ENCODE measurements at regions not wholly inside any gene's neighbourhood (a gene's known extent, or its start where the extent isn't known, plus 50 kb on each side); places are given as distances from the start of the nearest gene placed in this dataset.

GRCh38 chr5:174549254-174549653 is 175.1 kb upstream of the MSX2 start:
- 54 to 77% (median 55%) methylated on average over 5 of the region's 5 CpGs for WGBS, 3 donors
- no peaks in the 10 kb centered on the region for H3K27me3 ChIP-seq
- no peaks in the 10 kb centered on the region for H3K4me1 ChIP-seq (ENCODE audit: insufficient read depth)
- no peak overlapping the region for H3K27ac ChIP-seq
- no peaks in the 10 kb centered on the region for H3K9me3 ChIP-seq
- H3K36me3 ChIP-seq: no peaks in the 10 kb centered on the region
- intact Hi-C loops (cut with DNase I): no loop called here
- H3K4me3 ChIP-seq: no peak overlapping the region
- TF ChIP-seq EP300 (IDR thresholded peaks at IDR 0.05) (no peak), POLR2A (IDR thresholded peaks at IDR 0.05) (no peak)
- TF ChIP-seq, protein P1, sequence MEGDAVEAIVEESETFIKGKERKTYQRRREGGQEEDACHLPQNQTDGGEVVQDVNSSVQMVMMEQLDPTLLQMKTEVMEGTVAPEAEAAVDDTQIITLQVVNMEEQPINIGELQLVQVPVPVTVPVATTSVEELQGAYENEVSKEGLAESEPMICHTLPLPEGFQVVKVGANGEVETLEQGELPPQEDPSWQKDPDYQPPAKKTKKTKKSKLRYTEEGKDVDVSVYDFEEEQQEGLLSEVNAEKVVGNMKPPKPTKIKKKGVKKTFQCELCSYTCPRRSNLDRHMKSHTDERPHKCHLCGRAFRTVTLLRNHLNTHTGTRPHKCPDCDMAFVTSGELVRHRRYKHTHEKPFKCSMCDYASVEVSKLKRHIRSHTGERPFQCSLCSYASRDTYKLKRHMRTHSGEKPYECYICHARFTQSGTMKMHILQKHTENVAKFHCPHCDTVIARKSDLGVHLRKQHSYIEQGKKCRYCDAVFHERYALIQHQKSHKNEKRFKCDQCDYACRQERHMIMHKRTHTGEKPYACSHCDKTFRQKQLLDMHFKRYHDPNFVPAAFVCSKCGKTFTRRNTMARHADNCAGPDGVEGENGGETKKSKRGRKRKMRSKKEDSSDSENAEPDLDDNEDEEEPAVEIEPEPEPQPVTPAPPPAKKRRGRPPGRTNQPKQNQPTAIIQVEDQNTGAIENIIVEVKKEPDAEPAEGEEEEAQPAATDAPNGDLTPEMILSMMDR (IDR thresholded peaks at IDR 0.05): no peak
- DNase-seq: no peak

GRCh38 chr5:174550026-174550425 is 174.4 kb upstream of the MSX2 start:
- no peaks in the 10 kb centered on the region for H3K9me3 ChIP-seq
- H3K36me3 ChIP-seq: no peaks in the 10 kb centered on the region
- no peaks in the 10 kb centered on the region for H3K27me3 ChIP-seq
- 67 to 85% (median 77%) methylated on average over 6 of the region's 6 CpGs for WGBS, 3 donors
- intact Hi-C loops (cut with DNase I): no loop called here
- H3K27ac ChIP-seq: no peak overlapping the region
- no peak for TF ChIP-seq EP300 (IDR thresholded peaks at IDR 0.05)
- TF ChIP-seq, protein P1 (IDR thresholded peaks at IDR 0.05): no peak
- H3K4me1 ChIP-seq (ENCODE audit: insufficient read depth): no peaks in the 10 kb centered on the region
- DNase-seq: no peak
- no peak overlapping the region for H3K4me3 ChIP-seq

DNA sequence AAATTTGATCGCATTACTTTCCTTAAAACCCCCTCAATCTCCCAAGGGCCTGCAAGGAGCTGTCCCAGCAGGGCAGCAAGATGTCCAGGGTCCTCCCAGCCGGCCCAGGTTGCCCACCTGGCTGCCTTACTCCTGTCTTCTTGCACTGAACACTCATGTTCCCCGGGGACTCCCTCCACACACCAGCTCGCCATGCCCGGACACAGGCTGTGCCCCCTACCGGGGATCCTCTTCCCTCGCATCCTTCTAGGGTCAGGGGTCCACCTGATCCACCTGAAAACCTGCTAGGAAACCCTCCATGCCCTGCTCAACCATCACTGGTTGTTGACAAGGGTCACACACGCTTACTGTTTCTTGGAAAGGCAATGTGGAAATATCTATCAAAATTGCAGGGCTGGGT is 172.0 kb upstream of the MSX2 start:
- no peak overlapping the region for H3K27ac ChIP-seq
- intact Hi-C loops (cut with DNase I): no loop called here

GRCh38 chr5:174553556-174553955 is 170.8 kb upstream of the MSX2 start:
- Histone ChIP-seq H3K27me3 (no peaks in the 10 kb centered on the region), H3K27ac (no peak overlapping the region), H3K36me3 (no peaks in the 10 kb centered on the region), H3K9me3 (no peaks in the 10 kb centered on the region), H3K4me3 (no peak overlapping the region), H3K4me1 (ENCODE audit: insufficient read depth) (no peaks in the 10 kb centered on the region)
- 74 to 79% (median 77%) methylated on average over 12 of the region's 12 CpGs for WGBS, 3 donors
- intact Hi-C loops (cut with DNase I): no loop called here
- no peak for DNase-seq
- TF ChIP-seq EP300 (IDR thresholded peaks at IDR 0.05) (no peak), POLR2A (IDR thresholded peaks at IDR 0.05) (no peak)
- TF ChIP-seq, protein P1 (IDR thresholded peaks at IDR 0.05): no peak

More for the DNA sequence above, 172.0 kb upstream of the MSX2 start:
- H3K27me3 ChIP-seq: no peaks in the 10 kb centered on the region
- no peaks in the 10 kb centered on the region for H3K4me1 ChIP-seq (ENCODE audit: insufficient read depth)
- no peaks in the 10 kb centered on the region for H3K36me3 ChIP-seq
- H3K9me3 ChIP-seq: no peaks in the 10 kb centered on the region
- TF ChIP-seq EP300 (IDR thresholded peaks at IDR 0.05) (no peak), POLR2A (IDR thresholded peaks at IDR 0.05) (no peak)
- TF ChIP-seq, protein P1 (IDR thresholded peaks at IDR 0.05): no peak
- WGBS, 3 donors: 79 to 80% (median 80%) methylated on average over 8 of the region's 8 CpGs
- H3K4me3 ChIP-seq: no peak overlapping the region
- DNase-seq: no peak

DNA sequence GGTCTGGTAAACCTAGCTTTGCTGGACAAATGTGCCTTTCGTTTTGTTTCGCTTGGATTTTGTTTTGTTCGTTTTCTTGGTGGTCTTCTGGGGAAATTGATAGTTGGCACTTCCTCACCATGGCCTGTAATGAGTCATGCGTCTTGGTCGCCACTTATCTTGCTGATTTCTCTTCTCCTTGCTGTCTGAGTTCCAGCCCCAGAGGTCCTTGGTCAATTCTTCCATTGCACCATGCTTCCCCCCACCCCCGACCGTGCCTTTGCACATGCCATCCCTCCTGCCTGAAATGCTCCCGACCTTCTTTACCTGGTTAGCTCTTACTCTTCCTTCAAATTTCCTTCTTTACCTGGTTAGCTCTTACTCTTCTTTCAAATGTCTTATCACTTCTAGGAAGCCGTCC is 168.7 kb upstream of the MSX2 start:
- intact Hi-C loops (cut with DNase I): no loop called here
- H3K27me3 ChIP-seq: no peaks in the 10 kb centered on the region
- no peak overlapping the region for H3K27ac ChIP-seq
- H3K4me3 ChIP-seq: no peak overlapping the region
- WGBS, 3 donors: 61 to 68% (median 62%) methylated on average over 9 of the region's 9 CpGs
- no peaks in the 10 kb centered on the region for H3K4me1 ChIP-seq (ENCODE audit: insufficient read depth)
- no peaks in the 10 kb centered on the region for H3K9me3 ChIP-seq
- TF ChIP-seq POLR2A (IDR thresholded peaks at IDR 0.05): no peak
- TF ChIP-seq, protein P1 (IDR thresholded peaks at IDR 0.05): no peak
- no peak for TF ChIP-seq EP300 (IDR thresholded peaks at IDR 0.05)
- H3K36me3 ChIP-seq: no peaks in the 10 kb centered on the region
- no peak for DNase-seq
